ENCODE measurements at regions not wholly inside any gene's neighbourhood (a gene's known extent, or its start where the extent isn't known, plus 50 kb on each side); places are given as distances from the start of the nearest gene placed in this dataset.

DNA sequence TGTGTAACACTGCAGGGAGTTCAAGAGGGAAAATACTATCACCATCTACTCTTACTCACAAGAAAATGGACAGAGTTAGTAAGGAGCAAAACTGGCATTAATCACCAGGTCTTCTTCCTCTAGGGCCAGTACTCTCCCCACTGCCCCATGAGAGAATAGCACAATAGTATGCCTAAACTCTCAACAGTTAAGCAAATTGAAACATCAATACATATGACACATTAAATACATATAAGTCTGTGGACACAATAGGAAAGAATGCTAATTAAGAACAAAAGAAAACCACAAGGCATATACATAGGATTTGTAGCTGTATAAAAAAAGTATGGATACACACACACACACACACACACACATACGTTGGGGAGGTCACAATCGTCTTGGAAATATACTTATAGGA lies 197.9 kb upstream of the BDNF start:
- Histone ChIP-seq H3K14ac (ENCODE audit: insufficient read length) (no peak overlapping the region), H2BK5ac (ENCODE audit: low read depth, low read length) (no peak overlapping the region), H3K9ac (replicated peaks in 1 of 4; ENCODE audit: extremely low read depth in 1 of 4, low read depth in 3 of 4, low read length in 3 of 4) (no peak overlapping the region), H3K4ac (replicated peaks; ENCODE audit: insufficient read length, low read depth, low read length) (no peak overlapping the region), H3K56ac (replicated peaks; ENCODE audit: insufficient read length, low read depth, low read length) (no peak overlapping the region), H2AK5ac (ENCODE audit: low read depth, low read length) (no peak overlapping the region), H3K4me3 (ENCODE audit: extremely low read depth in 1 of 4, insufficient read depth in 2 of 4, low read depth in 3 of 4, low read length in 4 of 4) (no peak overlapping the region), H3K4me1 (replicated peaks in 1 of 4; ENCODE audit: control insufficient read depth in 3 of 4, insufficient read depth in 4 of 4, low read length in 3 of 4) (no peaks in the 10 kb centered on the region), H4K8ac (ENCODE audit: extremely low read depth, insufficient read depth, low read length) (no peak overlapping the region), H3K79me2 (ENCODE audit: control insufficient read depth in 1 of 2, insufficient read depth in 2 of 2, low read length in 2 of 2) (no peaks in the 10 kb centered on the region), H3K36me3 (ENCODE audit: control insufficient read depth in 2 of 4, insufficient read depth in 4 of 4, low read length in 3 of 4) (no peaks in the 10 kb centered on the region; a peak in 2 of 8 replicates), H3K27ac (ENCODE audit: low read depth, low read length) (no peak overlapping the region), H2AFZ (ENCODE audit: low read length) (no peak overlapping the region), H4K5ac (ENCODE audit: insufficient read length, low read depth, low read length) (no peak overlapping the region), H3K27me3 (replicated peaks in 1 of 4; ENCODE audit: control insufficient read depth in 3 of 4, extremely low read depth in 1 of 4, insufficient read depth in 3 of 4, low read length in 3 of 4) (no peaks in the 10 kb centered on the region), H3K79me1 (ENCODE audit: low read depth, low read length) (no peaks in the 10 kb centered on the region), H3K23me2 (ENCODE audit: low read depth, low read length) (no peaks in the 10 kb centered on the region), H3K23ac (ENCODE audit: insufficient read length) (no peak overlapping the region), H4K91ac (replicated peaks; ENCODE audit: insufficient read length, low read length) (no peak overlapping the region), H4K20me1 (replicated peaks in 1 of 2; ENCODE audit: control insufficient read depth in 1 of 2, insufficient read depth in 2 of 2, low read length in 2 of 2) (no peaks in the 10 kb centered on the region), H2BK12ac (ENCODE audit: low read depth, low read length) (no peak overlapping the region), H3K4me2 (ENCODE audit: insufficient read depth in 1 of 2, low read depth in 2 of 2, low read length in 2 of 2) (no peak overlapping the region), H3K9me3 (ENCODE audit: insufficient read depth in 2 of 2, low read depth in 1 of 2, low read length in 1 of 2) (no peaks in the 10 kb centered on the region), H2BK120ac (replicated peaks; ENCODE audit: low read depth, low read length) (no peak overlapping the region), H2BK15ac (ENCODE audit: low read length) (no peak overlapping the region), H2BK20ac (ENCODE audit: low read length) (no peak overlapping the region), H3K18ac (ENCODE audit: extremely low read depth, low read length) (no peak overlapping the region)
- CTCF ChIA-PET (ENCODE audit: partially characterized antibody): no interaction called here
- no peak for FAIRE-seq
- POLR2A ChIA-PET (ENCODE audit: partially characterized antibody): no interaction called here
- 89% methylated on average over 2 of the region's 2 CpGs; no CpG with 5 or more reads in 1 of the 2 experiments for WGBS, 2 experiments (ENCODE audit: extremely low coverage in 1 of 2, insufficient coverage in 1 of 2, insufficient read length in 1 of 2, insufficient replicate concordance in 2 of 2, low coverage in 1 of 2, low lambda C conversion rate in 2 of 2, missing lambda C conversion rate in 1 of 2)
- no peak for DNase-seq (ENCODE audit: low read depth in 1 of 2, low spot score in 2 of 2)
- TF ChIP-seq POLR2AphosphoS5 (IDR thresholded peaks at IDR 0.05; ENCODE audit: low read depth, low read length): no peak
- TF ChIP-seq TAF7 (optimal IDR thresholded peaks at IDR 0.05; ENCODE audit: borderline replicate concordance, low read depth, low read length): no peak
- TF ChIP-seq TBP (IDR thresholded peaks at IDR 0.05; ENCODE audit: low read depth, low read length): no peak
- no peak for TF ChIP-seq BRCA1 (IDR thresholded peaks at IDR 0.05; ENCODE audit: low read depth, low read length)
- no peak for TF ChIP-seq ASH2L (IDR thresholded peaks at IDR 0.05; ENCODE audit: low read length)
- no peak for TF ChIP-seq SP2 (IDR thresholded peaks at IDR 0.05; ENCODE audit: low read length)
- no peak for TF ChIP-seq HDAC2 (IDR thresholded peaks at IDR 0.05; ENCODE audit: borderline replicate concordance in 1 of 2, low read depth in 2 of 2, low read length in 2 of 2)
- TF ChIP-seq KDM1A (IDR thresholded peaks at IDR 0.05; ENCODE audit: borderline replicate concordance, low read length): no peak
- no peak for TF ChIP-seq CEBPB (IDR thresholded peaks at IDR 0.05; ENCODE audit: low read depth, low read length)
- TF ChIP-seq JUN (IDR thresholded peaks at IDR 0.05; ENCODE audit: low read depth, low read length): no peak
- no peak for TF ChIP-seq CTBP2 (IDR thresholded peaks at IDR 0.05; ENCODE audit: borderline replicate concordance, insufficient read depth, insufficient read length, low read length)
- TF ChIP-seq, protein P1, sequence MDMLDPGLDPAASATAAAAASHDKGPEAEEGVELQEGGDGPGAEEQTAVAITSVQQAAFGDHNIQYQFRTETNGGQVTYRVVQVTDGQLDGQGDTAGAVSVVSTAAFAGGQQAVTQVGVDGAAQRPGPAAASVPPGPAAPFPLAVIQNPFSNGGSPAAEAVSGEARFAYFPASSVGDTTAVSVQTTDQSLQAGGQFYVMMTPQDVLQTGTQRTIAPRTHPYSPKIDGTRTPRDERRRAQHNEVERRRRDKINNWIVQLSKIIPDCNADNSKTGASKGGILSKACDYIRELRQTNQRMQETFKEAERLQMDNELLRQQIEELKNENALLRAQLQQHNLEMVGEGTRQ (IDR thresholded peaks at IDR 0.05; ENCODE audit: low read length): no peak
- no peak for TF ChIP-seq EGR1 (IDR thresholded peaks at IDR 0.05; ENCODE audit: borderline replicate concordance, low read depth, low read length)
- TF ChIP-seq RNF2 (IDR thresholded peaks at IDR 0.05; ENCODE audit: borderline replicate concordance, low read depth, low read length, missing control alignments, poor library complexity, severe bottlenecking): no peak
